Effector memory CD8-positive, alpha-beta T cell (primary cell): ENCODE measurements at regions not wholly inside any gene's neighbourhood (a gene's known extent, or its start where the extent isn't known, plus 50 kb on each side); places are given as distances from the start of the nearest gene placed in this dataset.

Experiments
- ATAC-seq: fragments of 150-1000 bp; cut with Tn5 transposase; replicated peaks from 2 replicates; pipeline ENCODE4 v1.10.0; 2021; ENCODE audit warnings: mild to moderate bottlenecking, moderate library complexity
- DNase-seq, 3 experiments: peaks; one replicate each; pipeline ENCODE4 v3.0.0; 2021
- H3K27ac Mint-ChIP-seq, 2 donors: one replicate each; pipeline ENCODE4 v1.8.0; 2022; ENCODE audit warnings: mild to moderate bottlenecking in 2 of 2, mixed read lengths in 2 of 2, moderate library complexity in 2 of 2
- H3K27me3 Mint-ChIP-seq, 2 donors: one replicate each; pipeline ENCODE4 v1.8.0; 2022; ENCODE audit warnings: mixed read lengths in 2 of 2
- H3K36me3 Mint-ChIP-seq: one replicate; pipeline ENCODE4 v1.8.0; 2022; ENCODE audit warnings: mild to moderate bottlenecking, moderate library complexity, mixed read lengths; ENCODE audit not compliant: insufficient read depth
- H3K4me1 Mint-ChIP-seq, 2 donors: one replicate each; pipeline ENCODE4 v1.8.0; 2022; ENCODE audit warnings: low read depth in 2 of 2, mixed read lengths in 2 of 2
- H3K4me3 Mint-ChIP-seq, 2 donors: one replicate each; pipeline ENCODE4 v1.8.0; 2022; ENCODE audit warnings: mild to moderate bottlenecking in 2 of 2, mixed read lengths in 2 of 2, moderate library complexity in 2 of 2
- H3K9me3 Mint-ChIP-seq, 2 donors: one replicate each; pipeline ENCODE4 v1.8.0; 2022; ENCODE audit warnings: mixed read lengths in 2 of 2

- H3K4me3 Mint-ChIP-seq = no peak overlapping the region
- no peak for ATAC-seq
- H3K27me3 Mint-ChIP-seq = peaks cover 28 to 67% of the 10 kb centered on the region in 2 donors
- H3K27ac Mint-ChIP-seq = no peak overlapping the region
- no peaks in the 10 kb centered on the region for H3K36me3 Mint-ChIP-seq
- H3K9me3 Mint-ChIP-seq = no peaks in the 10 kb centered on the region
- DNase-seq = no peak
- H3K4me1 Mint-ChIP-seq = no peaks in the 10 kb centered on the region
Measured at GRCh38 chr21:41689289-41689583, 77.6 kb downstream of the RIPK4 start.

GRCh38 chr21:41687633-41688032 is 79.2 kb downstream of the RIPK4 start:
- Mint-ChIP-seq H3K27ac (no peak overlapping the region), H3K4me1 (no peaks in the 10 kb centered on the region), H3K9me3 (no peaks in the 10 kb centered on the region), H3K4me3 (no peak overlapping the region), H3K36me3 (no peaks in the 10 kb centered on the region), H3K27me3 (peaks cover 39 to 68% of the 10 kb centered on the region in 2 donors)
- DNase-seq = no peak
- no peak for ATAC-seq

- Mint-ChIP-seq H3K27me3 (peaks cover 42 to 68% of the 10 kb centered on the region in 2 donors), H3K4me1 (no peaks in the 10 kb centered on the region), H3K36me3 (no peaks in the 10 kb centered on the region), H3K9me3 (no peaks in the 10 kb centered on the region), H3K27ac (no peak overlapping the region), H3K4me3 (no peak overlapping the region)
- ATAC-seq (no peak), DNase-seq (no peak)
Measured at GRCh38 chr21:41686664-41687063, 80.2 kb downstream of the RIPK4 start.

GRCh38 chr21:41685511-41686149 is 81.2 kb downstream of the RIPK4 start:
- Mint-ChIP-seq H3K27me3 (peaks cover 42 to 69% of the 10 kb centered on the region in 2 donors), H3K4me3 (no peak overlapping the region), H3K4me1 (no peaks in the 10 kb centered on the region), H3K36me3 (no peaks in the 10 kb centered on the region), H3K9me3 (no peaks in the 10 kb centered on the region), H3K27ac (no peak overlapping the region)
- DNase-seq (no peak), ATAC-seq (no peak)

GRCh38 chr21:41684381-41685245 is 82.2 kb downstream of the RIPK4 start:
- ATAC-seq (no peak), DNase-seq (no peak)
- H3K4me1 Mint-ChIP-seq = no peaks in the 10 kb centered on the region
- peaks cover 52 to 79% of the 10 kb centered on the region in 2 donors for H3K27me3 Mint-ChIP-seq
- no peaks in the 10 kb centered on the region for H3K9me3 Mint-ChIP-seq
- no peak overlapping the region for H3K27ac Mint-ChIP-seq
- no peaks in the 10 kb centered on the region for H3K36me3 Mint-ChIP-seq
- H3K4me3 Mint-ChIP-seq = no peak overlapping the region

- H3K9me3 Mint-ChIP-seq = no peaks in the 10 kb centered on the region
- peaks cover 60 to 87% of the 10 kb centered on the region in 2 donors for H3K27me3 Mint-ChIP-seq
- peaks cover 0 to 3% of the 10 kb centered on the region in 2 donors for H3K4me1 Mint-ChIP-seq
- no peak for DNase-seq
- no peak overlapping the region for H3K27ac Mint-ChIP-seq
- no peak for ATAC-seq
- no peak overlapping the region for H3K4me3 Mint-ChIP-seq
- no peaks in the 10 kb centered on the region for H3K36me3 Mint-ChIP-seq
Measured at GRCh38 chr21:41683815-41684214, 83.0 kb downstream of the RIPK4 start.

- Mint-ChIP-seq H3K27me3 (peaks cover 60 to 95% of the 10 kb centered on the region in 2 donors), H3K36me3 (no peaks in the 10 kb centered on the region), H3K4me1 (peaks cover 0 to 3% of the 10 kb centered on the region in 2 donors), H3K27ac (no peak overlapping the region), H3K9me3 (no peaks in the 10 kb centered on the region), H3K4me3 (no peak overlapping the region)
- DNase-seq (no peak), ATAC-seq (no peak)
Measured at GRCh38 chr21:41682719-41683179, 84.1 kb downstream of the RIPK4 start.

- peaks cover 66 to 97% of the 10 kb centered on the region in 2 donors for H3K27me3 Mint-ChIP-seq
- peaks cover 0 to 6% of the 10 kb centered on the region in 2 donors for H3K4me1 Mint-ChIP-seq
- H3K36me3 Mint-ChIP-seq = no peaks in the 10 kb centered on the region
- H3K9me3 Mint-ChIP-seq = no peaks in the 10 kb centered on the region
- DNase-seq = no peak
- peak overlapping the region in 1 of 2 donors; percentile 38 for H3K27ac Mint-ChIP-seq
- no peak overlapping the region for H3K4me3 Mint-ChIP-seq
- no peak for ATAC-seq
Measured at GRCh38 chr21:41681939-41682718, 84.7 kb downstream of the RIPK4 start.

GRCh38 chr21:41681348-41681801 is 85.5 kb downstream of the RIPK4 start:
- H3K4me1 Mint-ChIP-seq = peaks cover 0 to 6% of the 10 kb centered on the region in 2 donors
- no peak overlapping the region for H3K27ac Mint-ChIP-seq
- no peak for ATAC-seq
- H3K4me3 Mint-ChIP-seq = no peak overlapping the region
- no peak for DNase-seq
- no peaks in the 10 kb centered on the region for H3K9me3 Mint-ChIP-seq
- H3K27me3 Mint-ChIP-seq = peaks cover 66 to 91% of the 10 kb centered on the region in 2 donors
- H3K36me3 Mint-ChIP-seq = no peaks in the 10 kb centered on the region

- H3K4me3 Mint-ChIP-seq = no peak overlapping the region
- peaks cover 64 to 84% of the 10 kb centered on the region in 2 donors for H3K27me3 Mint-ChIP-seq
- H3K9me3 Mint-ChIP-seq = no peaks in the 10 kb centered on the region
- H3K36me3 Mint-ChIP-seq = no peaks in the 10 kb centered on the region
- H3K4me1 Mint-ChIP-seq = peaks cover 0 to 6% of the 10 kb centered on the region in 2 donors
- ATAC-seq (no peak), DNase-seq (no peak)
- H3K27ac Mint-ChIP-seq = no peak overlapping the region
Measured at GRCh38 chr21:41680444-41681347, 86.2 kb downstream of the RIPK4 start.

GRCh38 chr21:41678924-41679318 is 87.9 kb downstream of the RIPK4 start:
- DNase-seq = no peak
- H3K27me3 Mint-ChIP-seq = peaks cover 46 to 70% of the 10 kb centered on the region in 2 donors
- no peak overlapping the region for H3K4me3 Mint-ChIP-seq
- H3K4me1 Mint-ChIP-seq = peaks cover 0 to 6% of the 10 kb centered on the region in 2 donors
- peak; percentile 32 for ATAC-seq
- no peaks in the 10 kb centered on the region for H3K9me3 Mint-ChIP-seq
- no peak overlapping the region for H3K27ac Mint-ChIP-seq
- H3K36me3 Mint-ChIP-seq = no peaks in the 10 kb centered on the region

GRCh38 chr21:41678016-41678923 is 88.6 kb downstream of the RIPK4 start:
- peaks cover 44 to 68% of the 10 kb centered on the region in 2 donors for H3K27me3 Mint-ChIP-seq
- no peaks in the 10 kb centered on the region for H3K36me3 Mint-ChIP-seq
- DNase-seq (no peak), ATAC-seq (no peak)
- H3K9me3 Mint-ChIP-seq = no peaks in the 10 kb centered on the region
- no peak overlapping the region for H3K27ac Mint-ChIP-seq
- H3K4me1 Mint-ChIP-seq = peaks cover 0 to 6% of the 10 kb centered on the region in 2 donors
- no peak overlapping the region for H3K4me3 Mint-ChIP-seq
